ENCODE measurements at regions not wholly inside any gene's neighbourhood (a gene's known extent, or its start where the extent isn't known, plus 50 kb on each side); places are given as distances from the start of the nearest gene placed in this dataset.
"Not testable (repeated sequence)": the region's sequence is repeated elsewhere in the genome, so short reads cannot be mapped to it uniquely, and the experiment has no call there.

DNA sequence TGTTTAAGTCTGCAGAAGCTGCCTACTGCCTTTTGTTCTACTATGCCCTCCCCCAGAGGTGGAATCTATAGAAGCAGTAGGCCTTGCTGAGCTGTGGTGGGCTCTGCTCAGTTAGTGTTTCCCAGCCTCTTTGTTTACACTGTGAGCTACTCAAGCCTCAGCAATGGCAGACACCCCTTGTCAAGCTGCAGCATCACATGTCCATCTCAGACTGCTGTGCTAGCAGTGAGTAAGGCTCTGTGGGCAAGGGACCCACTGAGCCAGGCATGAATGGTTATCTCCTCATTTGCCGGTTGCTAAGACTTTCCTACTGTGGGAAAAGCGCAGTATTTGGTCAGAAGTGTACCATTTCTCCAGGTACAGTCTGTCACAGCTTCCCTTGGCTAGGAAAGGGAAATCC is 167.4 kb upstream of the IGFBP3 start:
- not testable (repeated sequence) for DNase-seq

DNA sequence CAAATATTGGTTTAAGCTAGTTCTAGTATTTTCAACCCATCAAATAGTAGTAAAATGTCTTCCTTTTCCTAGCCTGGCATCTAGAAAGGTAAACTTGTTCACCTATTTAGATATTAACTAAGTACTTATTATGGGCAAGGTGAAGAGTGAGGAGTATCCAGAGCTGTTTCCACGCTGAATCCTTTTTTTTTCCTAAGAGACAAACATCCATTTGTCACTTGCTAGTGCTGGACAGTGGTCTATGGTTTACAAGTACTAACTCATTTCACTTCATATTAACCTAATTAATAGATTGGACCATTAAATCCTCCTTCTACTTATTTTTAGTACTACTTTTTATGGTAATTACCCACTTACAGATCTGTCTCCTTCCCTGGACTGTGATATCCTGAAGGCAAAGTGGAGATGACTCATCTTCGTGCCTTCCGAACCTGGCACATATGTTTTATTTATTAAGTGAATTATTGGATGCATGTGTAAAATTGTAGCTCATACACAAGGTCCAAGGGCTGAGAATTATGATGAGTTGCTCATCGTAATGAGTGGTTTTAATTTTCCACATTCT is 159.6 kb upstream of the IGFBP3 start:
- no peak for DNase-seq

DNA sequence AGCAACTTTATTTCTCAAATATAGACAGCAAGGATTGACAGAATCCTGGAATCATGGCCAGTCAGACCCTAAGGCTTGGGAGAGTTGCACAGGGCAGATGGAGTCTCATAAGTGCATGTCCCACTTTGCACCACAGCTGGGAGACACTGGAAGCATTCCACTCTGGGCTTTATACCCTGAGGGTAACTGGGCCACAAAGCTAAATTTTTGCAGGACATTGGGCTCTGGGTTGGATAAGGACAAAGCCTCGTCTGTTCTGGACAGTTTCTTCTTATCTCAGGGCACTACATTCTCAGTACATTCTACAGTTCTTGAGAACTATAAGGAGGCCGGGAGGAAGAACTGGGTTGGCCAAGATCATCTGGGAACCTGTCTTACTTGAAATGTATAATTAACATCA is 158.3 kb upstream of the IGFBP3 start:
- DNase-seq, result no peak

- DNase-seq, result no peak
Measured at GRCh38 chr7:46076527-46076926, 155.5 kb upstream of the IGFBP3 start.

DNA sequence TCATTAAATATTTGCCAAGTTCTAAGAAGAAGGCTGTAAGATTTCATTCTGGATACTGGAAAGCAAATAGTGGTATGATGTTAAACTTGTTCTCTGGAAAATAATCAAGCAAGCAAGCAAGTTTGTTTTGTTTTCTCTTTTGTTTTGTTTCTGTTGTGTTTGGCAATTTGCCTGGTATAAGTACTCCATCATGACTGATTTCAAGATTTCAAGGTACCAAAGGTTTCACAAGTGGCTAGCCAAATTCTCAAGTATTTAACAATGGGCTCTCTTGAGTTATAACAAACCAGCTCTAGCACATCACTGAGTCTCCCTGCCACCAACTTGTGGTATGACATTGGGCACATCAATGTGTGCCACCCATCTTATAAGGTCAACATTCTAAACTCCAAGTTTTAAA is 151.7 kb upstream of the IGFBP3 start:
- DNase-seq, result no peak

- DNase-seq, result no peak
Measured at GRCh38 chr7:46071601-46072000, 150.5 kb upstream of the IGFBP3 start.

- no peak for DNase-seq
Measured at GRCh38 chr7:46071076-46071475, 150.0 kb upstream of the IGFBP3 start.

GRCh38 chr7:46068159-46068558 is 147.1 kb upstream of the IGFBP3 start:
- DNase-seq, result no peak

GRCh38 chr7:46059308-46060020 is 138.4 kb upstream of the IGFBP3 start:
- no peak for DNase-seq

GRCh38 chr7:46058086-46058823 is 137.2 kb upstream of the IGFBP3 start:
- DNase-seq, result no peak

DNA sequence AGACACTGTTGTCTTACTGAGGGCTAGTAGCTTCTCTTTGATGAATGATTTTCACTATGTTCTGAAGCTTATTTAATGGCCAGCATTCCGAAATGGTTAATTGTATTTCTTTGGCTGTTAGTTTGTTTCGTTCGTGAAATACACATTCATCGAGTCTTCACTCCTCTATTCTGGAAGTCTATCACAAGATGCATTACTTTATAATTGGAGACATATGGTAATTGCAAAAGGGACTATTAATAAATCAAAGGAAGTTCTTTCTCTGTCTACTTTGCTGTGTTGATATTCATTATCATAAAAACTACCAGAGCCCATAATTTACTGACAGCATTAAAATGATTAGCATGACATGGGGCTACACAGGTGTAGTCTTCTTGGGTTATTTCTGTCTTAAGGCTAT is 133.8 kb upstream of the IGFBP3 start:
- DNase-seq, result no peak

- no peak for DNase-seq
Measured at GRCh38 chr7:46054272-46054671, 133.2 kb upstream of the IGFBP3 start.

GRCh38 chr7:46047581-46047980 is 126.5 kb upstream of the IGFBP3 start:
- DNase-seq, result no peak

- not testable (repeated sequence) for DNase-seq
Measured at GRCh38 chr7:46043338-46043737, 122.3 kb upstream of the IGFBP3 start.

GRCh38 chr7:46039813-46040212 is 118.7 kb upstream of the IGFBP3 start:
- DNase-seq, result not testable (repeated sequence)

DNA sequence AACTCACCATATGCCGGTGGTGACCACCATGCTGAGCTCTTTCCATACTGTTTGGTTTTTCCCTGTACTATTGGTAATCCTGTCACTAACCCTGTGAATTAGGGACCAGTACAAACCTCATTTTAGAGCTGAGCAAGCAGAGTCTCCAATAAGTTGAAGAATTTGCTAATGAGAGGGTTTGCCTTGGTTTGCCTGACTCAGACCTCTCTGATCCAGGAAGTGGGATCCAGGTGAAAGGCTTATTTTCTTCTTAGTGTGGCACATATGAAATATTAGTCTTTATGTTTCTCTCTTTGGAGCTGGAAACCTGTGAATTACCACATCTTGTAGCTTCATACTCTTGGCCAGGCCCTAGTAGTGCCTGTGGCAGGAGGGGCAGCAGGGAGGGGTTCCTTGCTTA is 114.1 kb upstream of the IGFBP3 start:
- DNase-seq, result no peak

- no peak for DNase-seq
Measured at GRCh38 chr7:46034056-46034768, 113.1 kb upstream of the IGFBP3 start.

GRCh38 chr7:46033592-46033991 is 112.5 kb upstream of the IGFBP3 start:
- no peak for DNase-seq

GRCh38 chr7:46032942-46033341 is 111.9 kb upstream of the IGFBP3 start:
- DNase-seq, result no peak

DNA sequence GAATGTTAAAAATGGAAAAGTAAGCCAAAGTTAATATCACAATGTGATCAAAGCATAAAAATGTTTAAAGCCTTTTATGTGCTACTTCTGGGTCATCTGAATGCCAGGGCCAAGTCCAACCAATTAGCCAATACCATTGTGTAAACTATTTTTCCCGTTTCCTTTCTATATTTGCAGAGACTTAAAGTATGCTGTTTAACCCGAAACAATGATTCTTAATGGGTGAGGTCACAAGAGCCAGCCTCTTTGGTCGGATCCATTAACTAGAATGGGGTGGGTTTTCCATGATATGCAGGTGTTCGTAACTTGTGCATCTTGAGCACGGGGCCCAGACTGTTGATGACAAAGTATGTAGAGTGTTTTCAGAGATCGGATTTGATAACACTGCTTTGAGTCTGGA is 111.3 kb upstream of the IGFBP3 start:
- no peak for DNase-seq

GRCh38 chr7:46029111-46029704 is 108.1 kb upstream of the IGFBP3 start:
- no peak for DNase-seq

DNA sequence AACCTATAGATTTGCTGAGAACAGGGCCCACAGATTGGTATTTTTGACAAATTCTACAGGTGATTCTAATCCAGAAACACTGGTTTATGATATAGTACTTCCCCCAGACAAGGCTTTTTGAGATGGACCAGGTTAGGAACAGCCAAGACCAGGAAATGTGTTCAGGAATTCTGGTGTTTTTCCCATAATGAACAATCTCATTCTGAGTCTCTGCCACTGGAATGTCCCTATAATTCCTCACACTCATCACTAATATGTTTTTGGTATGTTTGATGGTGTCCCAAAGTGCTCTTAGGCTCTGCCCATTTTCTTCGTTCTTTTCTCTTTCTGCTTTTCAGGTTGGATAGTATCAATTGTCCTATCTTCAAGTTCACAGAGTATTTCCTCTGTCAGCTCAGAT is 107.2 kb upstream of the IGFBP3 start:
- DNase-seq, result no peak

GRCh38 chr7:46026741-46027140 is 105.7 kb upstream of the IGFBP3 start:
- DNase-seq, result no peak

Data from CD4-positive, alpha-beta T cell treated with Interleukin-15 for 1 hour (primary cell).